ENCODE measurements at regions not wholly inside any gene's neighbourhood (a gene's known extent, or its start where the extent isn't known, plus 50 kb on each side); places are given as distances from the start of the nearest gene placed in this dataset.

DNA sequence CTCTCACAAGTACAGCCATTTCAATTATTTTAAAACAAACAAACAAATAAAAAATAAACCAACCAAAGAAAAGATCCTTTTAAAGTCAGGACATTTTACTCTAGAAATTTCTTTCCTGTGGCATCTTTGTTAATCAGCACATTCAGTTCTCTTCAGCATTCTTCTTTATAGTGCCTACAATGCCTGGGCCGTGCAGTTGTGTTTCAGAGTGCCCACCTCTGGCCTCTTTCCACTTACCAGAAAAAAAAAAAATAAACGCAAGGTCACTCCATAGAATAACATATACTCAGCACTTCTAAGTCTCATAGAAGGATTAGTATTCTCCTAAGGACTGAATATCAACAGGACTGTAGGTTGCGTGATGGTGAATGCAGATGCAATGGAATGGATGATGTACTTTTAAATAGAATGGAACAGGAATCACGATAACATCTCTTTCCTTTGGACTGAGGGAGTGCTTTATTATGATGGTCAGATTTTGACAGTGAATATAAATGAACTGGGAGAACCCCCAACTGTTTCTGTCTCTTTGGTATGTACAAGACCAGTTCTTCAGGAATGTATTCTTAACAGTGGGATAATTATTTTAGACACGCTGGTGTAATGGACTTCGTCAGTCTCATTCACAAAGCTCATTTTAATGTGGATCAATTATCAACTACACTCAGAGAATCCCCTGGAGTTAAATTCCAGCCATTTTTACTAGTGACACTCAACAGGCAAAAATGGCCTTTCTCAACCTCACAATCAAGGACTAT lies 125.0 kb upstream of the NBEA start:
- DNase-seq: no peak

DNA sequence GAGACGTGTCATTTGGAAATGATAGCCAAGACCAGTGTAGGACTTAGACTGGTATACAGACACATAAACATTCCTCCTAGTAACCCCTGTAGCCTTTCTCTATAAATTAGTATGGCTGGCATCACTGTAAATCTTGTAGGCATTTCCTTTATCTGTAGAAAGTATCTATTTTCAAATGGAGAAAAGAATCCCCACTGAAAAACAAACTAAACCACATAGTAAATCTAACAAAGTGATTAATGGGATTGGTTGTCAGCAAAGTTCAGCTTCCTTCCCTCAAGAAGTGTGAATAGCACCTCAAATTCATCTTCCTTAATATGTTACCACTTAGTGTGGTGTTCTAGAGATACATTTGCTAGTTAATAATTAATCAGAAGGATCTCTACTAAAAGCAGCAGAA lies 119.4 kb upstream of the NBEA start:
- DNase-seq: no peak

DNA sequence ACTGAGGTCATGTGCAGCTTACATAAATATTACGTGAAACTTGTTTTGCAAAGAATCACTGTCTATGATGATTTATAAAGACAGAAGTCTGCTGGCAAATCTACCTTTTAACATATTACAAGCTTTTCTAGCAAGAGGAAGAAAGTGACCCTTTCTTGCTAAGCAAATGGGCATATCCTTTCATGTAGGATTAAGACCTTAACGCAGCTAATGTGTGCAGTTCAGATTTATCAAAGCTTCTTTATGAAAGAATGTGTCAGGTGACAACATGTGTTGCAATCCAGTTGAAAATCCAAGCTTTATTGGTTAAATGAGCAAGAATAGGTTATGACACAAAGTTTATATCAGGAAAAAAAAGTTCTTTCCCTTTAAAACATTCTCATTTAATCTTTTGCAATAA lies 115.6 kb upstream of the NBEA start:
- DNase-seq: no peak

DNA sequence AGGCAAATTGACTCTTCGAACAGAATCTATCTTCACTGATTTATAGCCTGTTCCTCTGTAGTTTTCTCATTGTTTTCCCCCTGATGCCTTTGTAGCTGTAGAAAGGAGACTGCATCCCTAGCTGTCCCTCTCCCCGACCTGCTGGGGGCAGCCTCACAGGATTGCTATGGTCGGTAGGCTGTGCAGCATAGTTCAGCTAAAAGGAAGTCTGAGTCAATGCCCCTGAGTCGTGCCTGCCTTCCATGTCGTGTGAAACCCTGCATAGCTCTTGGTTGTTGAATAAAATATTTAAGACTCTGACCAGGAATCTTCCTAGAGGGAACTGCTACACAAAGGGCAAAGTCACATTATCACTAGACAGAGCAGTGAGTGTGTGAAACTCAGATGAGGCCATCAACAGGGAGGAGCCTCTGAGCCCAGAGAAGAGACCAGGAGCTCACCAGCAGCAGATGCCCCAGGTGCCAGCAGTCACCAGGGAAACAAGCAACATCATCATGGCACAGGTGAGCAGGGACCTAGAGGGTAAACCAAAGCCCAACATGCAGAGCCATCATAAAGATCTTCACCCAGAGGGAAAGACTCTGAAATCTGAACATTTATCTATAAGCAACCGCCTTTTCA lies 108.4 kb upstream of the NBEA start:
- DNase-seq: no peak

DNA sequence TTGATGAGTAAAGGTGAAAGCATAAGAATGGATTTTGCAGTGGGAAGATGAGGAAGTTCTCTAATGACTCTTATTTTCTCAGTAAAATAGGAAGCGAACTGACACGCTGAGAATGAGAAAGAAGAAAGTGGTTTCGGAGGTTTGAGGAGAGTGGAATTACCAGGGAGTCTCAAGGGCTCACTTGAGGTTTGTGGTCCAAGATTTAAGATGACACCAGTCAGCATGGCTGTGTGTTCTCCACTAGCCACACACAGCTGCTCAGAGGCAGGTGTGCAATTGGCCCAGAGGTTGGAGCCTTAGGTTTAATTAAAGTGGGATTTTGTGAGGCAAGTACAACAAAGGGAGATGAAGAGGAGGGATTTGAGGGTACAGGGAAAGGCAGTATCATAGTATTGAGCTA lies 99.6 kb upstream of the NBEA start:
- no peak for DNase-seq

DNA sequence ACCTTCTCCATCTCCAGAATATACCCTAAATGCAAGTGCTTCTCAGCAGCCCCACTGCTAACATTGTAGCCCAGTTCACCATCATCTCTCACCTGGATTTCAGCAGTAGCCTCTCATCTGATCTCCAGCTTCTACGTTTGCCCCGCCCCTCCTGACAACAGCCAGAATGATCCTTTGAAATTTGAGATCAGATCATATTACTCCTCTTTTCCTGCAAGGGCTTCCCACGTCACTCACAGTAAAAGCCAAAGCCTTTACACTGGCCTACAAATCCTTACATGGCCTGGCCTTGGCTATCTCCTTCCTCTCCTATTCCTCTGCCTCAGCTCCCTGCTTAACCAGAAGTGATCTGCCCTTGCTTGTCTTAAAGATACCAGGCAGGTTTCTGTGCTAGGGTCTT lies 94.3 kb upstream of the NBEA start:
- no peak for DNase-seq

DNA sequence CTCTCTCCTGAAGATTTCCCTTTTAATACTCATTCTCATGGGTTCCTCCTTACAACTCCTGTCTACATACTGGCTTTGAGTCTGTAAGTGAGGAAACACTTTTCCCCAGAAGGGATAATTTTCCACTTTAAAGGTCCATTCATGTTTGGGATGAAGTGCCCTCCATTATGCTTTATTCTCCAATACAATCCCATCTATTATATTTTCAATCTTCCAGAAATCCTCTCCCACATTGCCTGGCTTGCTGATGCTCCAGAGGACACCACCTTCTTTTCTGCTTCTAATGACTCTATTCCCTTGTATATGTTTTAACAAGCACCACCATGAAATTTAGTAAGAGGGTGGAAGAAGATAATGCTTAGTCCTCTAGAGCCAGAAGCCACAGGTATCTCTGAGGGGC lies 92.7 kb upstream of the NBEA start:
- DNase-seq: no peak

DNA sequence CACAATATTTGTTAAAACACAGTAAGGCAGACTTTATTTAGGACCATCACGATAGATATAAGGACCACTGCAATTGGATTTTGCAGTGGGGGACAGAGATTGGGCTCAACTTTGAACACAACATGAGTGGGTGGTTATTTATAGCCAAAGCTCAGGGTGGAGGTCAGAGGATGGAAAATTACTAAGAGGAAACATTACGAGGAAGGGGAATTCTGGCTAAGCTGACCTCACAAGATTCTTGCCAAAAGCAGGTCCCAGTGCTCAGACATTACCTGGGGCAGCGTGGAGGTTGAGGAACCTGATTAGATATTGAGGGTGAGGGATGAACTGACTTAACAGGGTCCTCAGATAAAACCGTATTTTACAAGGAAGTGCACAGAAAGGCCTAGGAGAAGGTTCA lies 88.9 kb upstream of the NBEA start:
- no peak for DNase-seq

DNA sequence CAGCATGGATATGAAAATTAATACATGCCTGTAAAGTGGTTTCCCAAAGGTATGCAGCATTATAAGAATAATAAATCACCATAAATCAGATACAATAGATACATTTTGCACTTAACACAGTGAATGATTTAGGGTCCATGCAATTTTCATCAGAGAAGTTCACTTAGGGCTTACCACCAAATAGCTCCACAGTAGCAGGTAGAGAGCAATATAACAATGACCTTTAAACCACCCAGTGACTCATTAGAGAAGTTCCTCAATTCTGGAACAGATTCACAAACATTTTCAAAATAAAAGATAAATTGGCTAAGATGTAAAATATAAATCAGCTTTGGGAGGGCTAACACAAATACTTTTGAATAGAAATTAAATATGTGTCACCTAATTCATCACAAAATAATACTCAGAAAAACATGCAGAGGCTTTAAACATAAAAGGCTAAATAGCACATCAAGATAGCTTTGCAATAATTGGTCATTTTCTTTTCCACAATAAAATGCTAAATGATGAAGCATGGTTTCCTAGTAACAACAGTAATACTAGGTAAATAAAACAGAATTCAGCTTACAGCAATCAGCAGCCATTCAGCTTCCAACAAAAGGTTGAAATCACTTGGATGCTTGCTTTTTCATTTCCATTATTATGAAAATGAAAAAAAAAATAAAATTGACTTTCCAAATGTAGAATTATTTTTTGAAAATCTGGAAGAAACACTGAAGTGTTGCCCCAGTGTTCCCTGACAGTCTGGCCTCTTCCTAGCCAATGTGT lies 84.3 kb upstream of the NBEA start:
- DNase-seq: peak; percentile 20

DNA sequence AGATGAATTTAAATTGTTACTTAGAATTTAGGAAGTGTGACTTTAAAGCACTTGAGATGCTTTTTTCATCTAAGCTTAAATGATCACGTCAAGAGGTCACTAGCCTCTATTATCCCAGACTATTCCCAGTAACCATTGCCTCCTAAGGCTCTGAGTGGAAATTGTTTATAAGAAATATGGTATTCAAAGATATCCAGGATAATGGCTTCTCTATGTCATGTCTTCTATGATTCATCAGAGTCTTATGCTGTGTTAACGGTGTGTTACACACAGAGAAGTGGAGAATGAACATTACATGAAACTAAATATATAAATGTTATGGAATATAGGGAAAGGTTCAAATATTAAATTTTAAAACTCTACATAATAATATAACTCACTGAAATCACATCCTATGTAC lies 79.8 kb upstream of the NBEA start:
- no peak for DNase-seq

DNA sequence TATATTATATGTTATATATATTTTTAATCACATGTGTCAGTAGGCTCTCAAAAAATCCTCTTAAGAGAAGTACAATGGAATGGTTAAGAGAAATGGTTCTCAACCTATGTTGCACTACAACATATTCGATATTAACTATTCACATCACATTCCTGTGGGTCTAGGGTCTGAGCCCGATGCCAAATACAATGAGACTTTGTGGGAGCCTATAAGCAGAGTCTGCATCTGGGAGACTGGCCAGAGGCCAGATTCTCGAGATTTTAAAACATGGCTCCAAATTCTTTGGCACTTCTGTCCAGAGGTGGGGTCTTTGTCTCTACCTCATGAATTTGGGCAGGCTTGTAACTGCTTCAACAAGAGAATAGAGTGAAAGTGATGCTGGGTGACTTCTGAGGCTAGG lies 79.4 kb upstream of the NBEA start:
- no peak for DNase-seq

DNA sequence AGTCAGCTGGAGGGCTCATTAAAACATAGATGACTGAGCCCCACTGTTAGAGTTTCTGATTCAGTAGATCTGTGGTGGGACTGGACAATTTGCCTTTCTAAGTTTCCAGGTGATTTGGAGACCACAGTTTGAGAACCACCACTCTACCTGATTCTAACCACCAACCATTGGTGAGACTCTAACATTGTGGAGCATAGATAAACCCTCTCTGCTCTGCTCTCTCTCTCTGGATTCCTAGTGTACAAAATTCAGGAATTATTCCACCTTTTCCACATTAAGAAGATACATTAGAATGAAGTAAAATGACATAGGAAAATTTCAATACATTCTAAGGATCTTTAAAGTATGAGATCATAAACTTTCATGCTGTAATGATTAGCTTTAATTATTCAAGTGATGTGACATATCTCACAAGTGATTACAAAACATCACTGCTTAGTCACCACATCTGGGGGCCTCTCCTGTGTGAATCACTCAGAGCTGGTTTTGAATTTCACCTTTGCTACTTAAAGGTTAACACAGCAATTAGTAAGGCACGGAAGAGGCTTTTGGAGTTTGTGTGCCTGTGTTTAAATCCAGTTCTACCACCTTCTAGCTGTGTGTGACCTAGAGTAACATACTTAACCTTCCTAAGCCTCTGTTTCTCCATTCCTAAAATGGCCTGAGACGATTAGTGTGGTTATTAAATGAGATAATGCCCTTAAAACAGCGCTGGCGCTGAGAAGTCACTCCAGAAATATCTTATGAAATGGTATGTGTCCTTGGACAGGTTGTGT lies 78.5 kb upstream of the NBEA start:
- no peak for DNase-seq

DNA sequence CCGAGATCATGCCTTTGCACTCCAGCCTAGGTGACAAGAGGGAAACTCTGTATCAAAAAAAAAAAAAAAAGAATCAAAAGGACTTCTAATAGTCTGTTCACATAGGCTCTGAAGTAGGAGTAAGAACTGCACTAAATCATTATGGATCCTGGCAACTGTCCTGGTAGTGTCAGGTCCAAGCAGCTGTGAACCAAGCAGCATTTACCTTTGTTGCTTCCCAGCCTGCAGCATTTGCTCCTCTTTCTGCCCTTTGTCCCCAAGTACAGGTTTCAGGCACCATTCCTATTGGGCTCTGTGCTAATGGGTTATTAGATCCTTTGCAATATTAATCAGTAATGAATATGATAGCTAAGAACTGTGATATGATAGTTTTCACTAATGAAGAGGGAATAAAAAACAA lies 77.4 kb upstream of the NBEA start:
- DNase-seq: peak; percentile 17

DNA sequence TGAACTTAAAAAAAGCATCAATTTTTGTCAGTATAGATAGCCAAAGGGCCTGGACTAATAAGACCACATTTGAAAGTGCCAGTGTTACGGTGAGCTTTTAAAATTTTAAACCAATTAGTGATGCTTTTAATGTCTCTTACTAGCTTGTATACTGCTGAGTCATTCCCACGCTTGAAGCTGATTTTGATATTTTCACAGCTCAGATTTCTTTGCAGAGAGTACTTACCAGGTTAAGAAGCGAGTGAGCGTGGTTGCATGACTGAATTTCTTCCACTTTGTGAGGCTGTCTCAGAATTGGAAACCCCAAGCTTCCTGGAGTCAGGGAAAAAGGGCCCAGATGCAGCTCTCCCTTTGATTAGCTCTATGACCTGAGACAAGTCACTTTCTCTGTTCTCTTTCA lies 74.5 kb upstream of the NBEA start:
- DNase-seq: no peak

DNA sequence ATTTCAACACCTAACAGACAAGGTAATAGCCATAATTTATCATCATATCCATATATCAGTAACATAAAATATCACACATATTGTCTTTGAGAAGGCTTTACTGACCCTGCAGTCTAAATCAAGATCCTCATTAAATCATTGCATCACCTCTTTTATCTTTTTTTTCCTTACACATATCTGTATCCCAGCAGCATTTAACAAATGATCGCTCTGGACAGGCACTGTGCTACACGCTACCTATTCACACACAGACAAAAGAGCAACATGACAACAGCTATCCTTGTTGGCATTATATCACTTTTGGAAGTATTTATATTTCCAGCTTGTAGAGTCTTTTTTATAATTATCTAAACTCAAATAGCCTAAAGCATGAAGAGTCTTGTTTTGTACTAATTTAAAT lies 73.3 kb upstream of the NBEA start:
- DNase-seq: no peak

DNA sequence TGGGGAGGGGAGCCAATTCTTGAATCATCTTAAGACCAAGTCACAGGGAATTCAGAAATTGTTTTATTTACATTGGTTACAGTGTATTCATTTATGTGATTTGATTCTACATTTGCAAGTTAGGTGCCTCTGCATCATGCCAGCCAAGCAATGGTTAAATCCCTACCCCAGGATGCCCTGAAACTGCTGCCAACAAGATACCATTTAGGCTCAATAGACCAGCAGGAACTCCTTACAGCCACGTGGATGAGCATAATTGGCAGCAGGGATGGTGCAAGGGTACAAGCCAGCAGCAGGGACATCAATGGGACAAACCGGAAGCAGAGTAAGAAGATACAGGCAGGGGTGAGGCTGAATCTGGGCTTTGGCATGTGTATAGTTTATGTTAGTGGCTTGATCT lies 72.4 kb upstream of the NBEA start:
- no peak for DNase-seq

DNA sequence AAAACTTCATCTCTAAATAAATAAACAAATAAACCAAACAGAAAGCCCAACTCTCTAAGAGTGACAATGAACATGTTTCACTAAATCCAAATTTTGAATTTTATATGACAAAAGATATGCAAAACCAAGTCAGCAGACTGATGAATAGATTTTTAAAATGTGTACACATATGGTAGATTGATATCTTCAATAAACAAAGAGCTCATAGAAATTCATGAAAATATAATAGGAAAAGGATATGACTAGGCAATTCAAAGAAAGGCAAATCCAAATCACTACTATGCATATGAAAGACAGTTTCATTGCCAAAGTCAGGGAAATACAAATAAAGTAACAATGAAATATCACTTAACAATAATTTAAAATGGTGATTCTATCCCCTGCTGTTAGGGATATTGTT lies 63.7 kb upstream of the NBEA start:
- DNase-seq: no peak

DNA sequence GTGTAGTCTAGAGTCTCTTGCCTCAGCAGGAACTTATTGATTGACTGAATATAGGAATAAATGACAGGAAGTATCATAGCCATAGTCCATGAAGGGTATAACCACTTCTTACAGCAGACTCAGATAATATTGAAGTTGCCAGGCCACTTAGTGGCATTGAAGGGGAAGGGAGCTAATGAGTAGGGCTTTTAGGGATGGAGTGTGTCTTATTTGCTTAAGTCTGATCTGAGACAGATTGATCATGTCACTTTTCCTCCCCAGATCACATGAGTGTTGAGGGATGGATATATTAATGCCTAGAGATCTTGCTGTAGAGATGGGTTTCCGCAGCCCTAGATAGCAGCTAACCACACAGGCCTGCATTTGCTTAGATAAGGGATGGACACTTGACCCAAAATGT lies 62.2 kb upstream of the NBEA start:
- no peak for DNase-seq

DNA sequence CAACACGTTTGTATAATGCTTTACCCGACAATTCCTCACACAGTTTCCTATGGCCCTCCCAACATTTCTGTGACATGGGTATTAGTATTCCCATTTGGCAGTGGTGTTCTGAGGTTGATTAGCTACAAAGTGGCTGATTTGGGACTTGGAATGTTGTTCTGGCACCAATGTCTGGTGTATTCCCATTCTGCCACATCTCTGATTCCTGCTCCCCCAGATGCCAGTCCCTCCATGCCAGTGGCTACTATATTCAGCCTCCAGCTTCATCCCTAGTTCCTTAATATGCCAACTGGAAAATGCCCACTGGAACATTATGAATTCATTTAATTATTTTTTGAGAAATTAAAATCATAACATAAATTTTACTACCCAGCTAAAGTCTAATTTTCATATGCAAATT lies 60.6 kb upstream of the NBEA start:
- no peak for DNase-seq

DNA sequence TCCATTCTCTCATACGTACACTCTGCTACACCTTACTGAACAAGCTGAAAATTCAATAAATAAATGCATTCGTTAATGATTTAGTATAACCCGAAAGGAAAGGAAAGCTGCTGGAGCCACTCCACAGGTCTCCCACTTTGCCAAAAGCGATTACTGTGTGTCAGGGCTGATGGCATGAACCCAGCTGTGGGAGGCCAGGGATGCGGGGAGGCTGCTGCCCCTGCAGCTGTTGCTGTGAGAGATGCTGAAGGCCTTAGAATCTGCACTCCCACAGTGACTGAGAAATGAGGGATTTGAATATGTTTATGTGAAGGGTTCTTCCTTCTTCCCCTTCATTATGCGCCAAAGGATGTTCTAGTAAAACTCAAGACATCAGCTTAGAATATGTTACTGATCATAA lies 58.7 kb upstream of the NBEA start:
- peak; percentile 38 for DNase-seq

DNA sequence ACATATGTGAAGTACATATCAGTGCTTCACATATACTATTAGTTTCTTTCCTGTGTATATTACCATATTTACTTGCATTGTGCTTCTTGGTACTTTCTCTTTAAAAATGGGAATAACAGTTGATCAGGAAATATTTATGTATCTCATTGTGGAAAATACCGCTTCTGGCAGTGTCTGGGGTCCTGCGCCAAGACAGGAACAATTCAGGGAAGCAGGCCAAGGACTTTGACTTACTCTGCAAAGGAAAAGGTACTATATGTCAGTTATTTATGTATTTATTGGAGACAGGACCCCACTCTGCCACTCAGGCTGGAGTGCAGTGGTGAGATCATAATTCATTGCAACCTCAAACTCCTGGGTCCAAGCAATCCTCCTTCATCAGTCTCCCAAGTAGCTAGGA lies 57.7 kb upstream of the NBEA start:
- no peak for DNase-seq

DNA sequence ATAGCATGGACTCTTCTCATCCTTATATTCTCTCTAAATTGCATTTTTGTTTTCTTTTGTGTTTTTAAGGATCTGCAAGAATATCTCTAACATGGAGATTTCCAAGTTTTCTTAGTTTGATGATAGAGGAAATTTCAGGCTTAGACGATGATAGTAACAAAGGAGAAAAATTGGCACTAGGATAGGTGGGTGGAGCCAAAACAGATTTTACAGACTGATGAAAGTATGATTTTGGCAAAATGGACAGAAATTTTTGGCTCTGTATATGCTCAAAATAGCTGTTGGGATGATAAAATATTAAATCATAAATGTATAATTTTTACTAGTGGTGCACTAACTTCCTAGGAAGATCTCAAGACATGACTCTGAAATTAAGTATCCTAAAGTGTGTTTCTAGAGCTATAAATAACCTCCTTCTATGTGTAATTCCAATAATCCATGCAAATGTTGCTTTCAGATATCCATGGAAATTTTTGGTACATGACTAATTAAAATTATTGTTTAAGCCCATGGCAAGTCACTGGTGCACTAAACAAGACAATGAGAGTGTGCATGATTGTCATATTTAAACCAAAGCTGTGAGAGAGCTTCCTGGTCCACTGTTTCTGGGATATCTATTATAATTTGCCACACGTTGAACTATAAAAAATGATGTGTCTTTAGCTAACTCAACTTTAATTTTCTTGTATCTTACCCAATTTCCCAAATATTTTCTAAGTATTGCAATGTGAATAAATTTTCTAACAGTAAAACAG lies 55.8 kb upstream of the NBEA start:
- DNase-seq: peak; percentile 28

Data from muscle of arm (tissue), 1 donor.